GM21825 (cell line): ENCODE measurements at regions not wholly inside any gene's neighbourhood (a gene's known extent, or its start where the extent isn't known, plus 50 kb on each side); places are given as distances from the start of the nearest gene placed in this dataset.
"Not testable (repeated sequence)": the region's sequence is repeated elsewhere in the genome, so short reads cannot be mapped to it uniquely, and the experiment has no call there.

ENCODE experiments used
- ATAC-seq: cut with Tn5 transposase; IDR thresholded peaks from one replicate; pipeline ENCODE4 v1.9.1; 2021; ENCODE audit warnings: mild to moderate bottlenecking, moderate library complexity; ENCODE audit not compliant: unreplicated experiment

DNA sequence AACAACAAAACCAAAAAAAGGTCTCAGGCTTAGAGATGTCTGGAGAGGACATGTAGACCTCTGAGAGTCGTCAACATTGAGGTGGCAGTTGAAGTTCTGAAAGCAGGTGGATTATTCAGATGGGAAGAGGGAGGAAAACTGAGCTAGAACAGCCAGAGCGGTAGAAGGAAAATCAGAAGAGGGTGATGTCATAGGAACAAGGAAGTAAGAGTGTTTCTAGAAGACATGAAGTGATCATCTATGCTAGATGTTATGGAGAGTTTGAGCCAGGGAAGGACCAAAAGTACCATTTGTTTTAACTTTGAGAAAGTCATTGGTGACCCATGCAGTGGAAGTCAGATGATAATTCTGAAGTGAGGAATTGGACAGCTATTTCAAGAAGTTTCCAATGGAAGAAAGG, 316.2 kb upstream of the RGS6 start:
- no peak for ATAC-seq

DNA sequence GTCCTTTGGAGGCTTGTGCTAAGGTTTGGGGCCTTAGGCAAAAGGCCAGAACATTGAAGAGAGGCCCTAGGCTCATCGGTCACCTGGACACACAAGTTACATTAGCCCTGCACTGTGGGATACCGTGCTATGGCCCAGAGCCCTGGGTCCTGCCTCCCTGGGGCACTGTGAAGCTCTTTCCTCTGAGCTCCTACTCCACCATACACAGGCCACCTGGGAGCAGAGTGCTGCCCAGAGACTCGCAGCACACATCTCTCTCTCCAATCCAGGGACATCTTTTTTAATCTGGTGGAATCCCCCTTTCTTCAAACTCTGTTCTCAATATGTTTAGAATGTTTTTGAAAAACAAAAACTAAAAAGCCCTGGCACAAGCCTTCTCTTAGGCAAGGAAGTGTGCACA, 314.2 kb upstream of the RGS6 start:
- ATAC-seq = no peak

DNA sequence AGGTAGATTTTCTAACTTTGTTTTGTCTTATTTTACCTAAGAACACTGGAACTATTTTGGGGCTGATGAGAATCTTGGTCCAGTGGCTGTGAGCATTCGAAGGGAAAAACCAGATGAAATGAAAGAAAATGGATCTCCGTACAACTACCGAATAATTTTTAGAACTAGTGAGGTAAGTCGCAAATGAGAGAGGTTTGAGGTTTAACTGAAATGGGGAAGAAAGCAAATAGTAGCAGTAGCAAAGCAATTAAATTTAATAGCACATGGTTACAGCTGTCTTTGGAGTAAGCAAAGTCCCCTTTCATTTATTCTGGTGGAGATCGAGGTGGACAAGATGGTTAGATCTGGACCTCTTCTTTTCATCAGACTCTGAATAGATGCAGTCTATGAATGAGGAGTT, 313.5 kb upstream of the RGS6 start:
- ATAC-seq = no peak

DNA sequence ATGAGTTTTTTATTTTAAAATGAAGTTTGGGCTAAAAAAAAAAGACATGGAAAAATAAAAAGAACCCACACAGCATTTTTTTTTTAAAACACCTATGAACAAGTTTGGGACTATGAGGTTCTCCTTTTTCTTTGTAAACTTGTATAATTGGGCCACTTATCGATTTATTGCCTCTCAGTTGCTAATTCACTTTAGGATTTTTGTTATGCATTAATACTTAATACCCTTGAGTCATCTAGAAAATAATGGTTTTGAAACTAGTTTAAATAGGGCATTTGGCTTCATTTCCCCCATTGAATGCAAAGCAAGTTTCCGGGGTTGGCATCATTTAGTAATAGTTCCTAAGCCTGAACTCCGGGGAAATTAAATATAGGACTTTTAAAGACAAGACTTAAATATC, 312.8 kb upstream of the RGS6 start:
- ATAC-seq = no peak

DNA sequence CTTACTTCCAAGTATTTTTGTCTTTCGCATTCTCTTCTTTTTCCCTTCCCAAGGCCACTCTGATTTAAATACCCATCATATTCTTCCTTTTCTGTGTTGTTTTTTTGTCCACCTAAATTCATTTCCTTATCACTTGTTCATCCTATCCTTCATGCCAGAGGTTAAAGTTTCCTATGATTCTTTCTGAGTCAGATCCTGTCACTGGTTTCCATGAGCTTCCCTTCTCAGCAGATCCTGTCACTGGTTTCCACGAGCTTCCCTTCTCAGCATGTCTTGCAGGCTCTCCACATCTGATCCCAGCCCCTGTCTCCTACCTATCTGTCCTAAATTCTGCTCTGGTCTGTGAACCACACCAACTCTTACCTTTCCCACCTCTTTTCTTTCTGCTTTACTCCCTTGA, 311.8 kb upstream of the RGS6 start:
- ATAC-seq = no peak

DNA sequence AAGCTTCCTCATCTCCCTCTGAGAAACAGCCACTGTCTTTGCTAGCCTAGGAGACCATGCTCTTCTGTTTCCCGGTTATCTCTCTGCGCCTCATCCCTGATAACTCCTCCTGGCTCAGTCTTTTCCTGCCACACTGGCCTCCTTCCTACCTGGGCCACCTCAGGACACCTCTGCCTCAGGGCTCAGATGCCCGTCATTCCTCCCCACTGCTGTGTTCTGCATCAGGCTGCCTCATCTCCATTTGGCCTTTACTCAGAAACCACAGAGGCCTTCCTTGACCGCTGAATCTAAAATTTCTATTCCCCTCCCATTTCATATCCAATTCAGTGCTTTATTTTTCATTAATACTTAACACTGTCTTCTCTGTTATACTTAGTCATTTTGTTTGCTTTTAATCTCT, 311.0 kb upstream of the RGS6 start:
- no peak for ATAC-seq

DNA sequence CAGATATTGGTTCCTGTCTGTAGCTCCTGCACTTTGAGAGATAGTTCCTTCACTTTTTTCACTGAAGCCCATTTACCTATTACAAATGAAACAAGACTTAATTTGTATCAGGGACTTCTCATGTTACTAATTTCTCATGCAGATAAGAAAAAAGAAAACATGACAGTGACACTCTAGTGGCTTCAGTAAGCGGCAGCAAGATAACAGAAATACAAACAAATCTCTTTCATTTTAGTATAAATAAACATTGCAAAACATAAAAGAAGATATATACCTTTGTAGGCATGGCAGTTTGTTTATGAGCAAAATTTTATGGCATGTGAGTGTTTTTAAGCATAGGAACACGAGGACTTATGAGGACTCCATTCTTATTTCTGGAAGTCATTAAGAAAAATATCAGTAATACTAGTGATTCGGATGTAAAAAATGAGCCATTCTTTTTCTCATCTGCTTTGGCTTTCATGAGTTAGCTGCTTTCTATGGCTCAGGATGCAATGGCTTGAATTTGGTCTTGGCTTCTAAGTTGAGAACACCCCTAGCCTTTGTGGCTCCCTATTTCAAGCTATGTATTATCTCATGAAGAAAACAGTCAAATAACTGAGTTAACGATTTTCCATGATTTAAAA, 310.1 kb upstream of the RGS6 start:
- ATAC-seq = no peak

DNA sequence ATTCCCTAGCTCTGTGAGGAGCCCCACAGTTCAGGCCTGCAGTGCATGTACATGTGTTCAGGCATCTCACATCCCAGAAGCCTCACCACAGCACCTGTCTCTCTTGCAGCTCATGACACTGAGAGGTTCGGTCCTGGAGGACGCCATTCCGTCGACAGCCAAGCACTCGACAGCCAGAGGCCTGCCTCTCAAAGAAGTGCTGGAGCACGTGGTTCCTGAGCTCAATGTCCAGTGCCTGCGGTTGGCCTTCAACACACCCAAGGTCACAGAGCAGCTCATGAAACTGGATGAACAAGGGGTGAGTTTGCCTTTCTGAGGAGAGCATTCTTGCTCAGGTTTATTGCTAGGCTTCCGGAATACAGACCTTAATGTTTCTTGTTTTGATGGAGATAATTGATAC, 308.3 kb upstream of the RGS6 start:
- no peak for ATAC-seq

DNA sequence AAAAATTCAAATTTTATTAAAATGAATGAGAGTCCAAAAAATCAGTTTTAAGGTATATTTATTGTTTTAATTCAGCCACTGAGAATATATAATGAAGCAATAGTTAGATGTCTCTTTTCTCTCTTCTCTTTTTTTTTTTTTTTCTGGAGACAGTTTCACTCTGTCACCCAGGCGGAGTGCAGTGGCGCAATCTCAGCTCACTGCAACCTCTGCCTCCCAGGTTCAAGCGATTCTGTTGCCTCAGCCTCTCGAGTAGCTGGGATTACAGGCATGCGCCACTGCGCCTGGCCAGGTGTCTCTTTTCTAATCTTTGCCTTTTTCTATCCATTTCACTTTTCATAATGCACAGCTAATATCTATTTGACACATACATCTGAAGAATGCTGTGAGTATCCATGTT, 307.1 kb upstream of the RGS6 start:
- no peak for ATAC-seq

DNA sequence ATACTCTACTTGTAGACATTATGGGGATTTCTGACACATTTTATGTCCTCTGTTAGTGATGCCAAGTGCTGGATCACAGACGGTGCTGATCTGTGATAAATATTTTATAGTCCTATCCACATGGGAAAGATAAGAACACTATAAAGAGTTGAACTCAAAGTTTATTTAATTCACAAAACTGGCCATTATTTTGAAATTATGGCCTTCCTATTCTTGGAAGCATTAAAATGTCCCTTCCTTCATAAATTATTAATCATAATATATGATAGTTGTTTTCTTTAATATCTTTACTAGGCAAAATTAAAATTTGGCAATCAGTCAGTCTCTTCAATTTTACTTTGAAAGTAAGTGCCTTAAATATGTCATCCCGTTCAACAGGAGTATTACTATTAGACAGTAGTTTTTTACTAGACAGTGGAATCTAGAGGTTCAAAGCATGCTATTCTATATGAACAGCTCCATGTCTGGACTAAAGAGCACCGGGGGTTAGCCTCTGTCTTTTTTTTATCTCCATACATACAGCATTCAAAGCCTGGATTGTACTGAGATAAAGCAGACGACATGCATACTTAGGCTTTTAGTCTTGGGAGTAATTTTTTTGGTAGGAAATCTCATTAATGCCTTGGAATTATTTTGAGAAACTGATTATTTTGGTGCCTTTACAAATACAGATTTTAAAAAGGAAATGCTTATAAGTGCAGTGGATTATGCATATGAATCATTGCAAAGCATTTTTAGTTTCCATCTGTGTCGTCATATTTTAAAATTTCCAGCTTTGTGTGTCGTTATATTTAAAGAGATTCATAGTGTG, 306.1 kb upstream of the RGS6 start:
- ATAC-seq = no peak

DNA sequence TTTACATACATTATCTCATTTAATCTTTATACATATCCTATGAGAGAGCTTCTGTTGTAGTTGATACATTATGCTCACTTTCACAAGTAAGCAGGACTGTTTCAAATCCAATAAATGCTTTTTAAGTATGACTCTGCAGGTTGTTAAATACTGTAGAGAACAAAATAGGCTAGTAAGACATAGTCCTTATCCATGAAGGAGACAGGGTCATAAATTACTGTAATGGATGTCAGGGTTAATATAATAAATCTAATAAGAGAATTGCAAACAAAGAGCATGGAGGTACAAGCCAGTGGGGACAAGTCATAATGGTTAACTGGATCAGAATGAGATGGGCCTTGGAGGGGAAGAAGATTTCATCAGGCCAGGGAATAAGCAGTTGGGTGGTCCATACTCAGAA, 303.8 kb upstream of the RGS6 start:
- ATAC-seq = no peak

DNA sequence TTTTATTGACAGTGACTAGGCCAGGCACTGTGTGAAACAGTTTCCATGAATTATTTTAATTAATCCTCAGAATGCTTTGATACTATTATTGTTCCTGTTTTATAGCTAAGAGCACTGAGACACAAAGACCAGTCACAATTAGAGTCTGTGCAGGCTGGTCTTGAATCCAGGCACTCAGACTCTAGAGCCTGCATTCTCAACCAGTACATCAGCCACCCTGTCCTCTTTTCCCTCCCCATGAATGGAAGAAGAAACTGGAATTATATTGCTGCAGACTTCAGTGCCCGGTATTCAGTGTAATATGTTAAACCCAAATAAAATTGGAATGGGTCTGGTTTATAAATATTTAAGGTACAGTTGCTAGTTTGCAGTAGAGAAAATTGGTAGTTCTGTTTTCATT, 303.0 kb upstream of the RGS6 start:
- no peak for ATAC-seq

DNA sequence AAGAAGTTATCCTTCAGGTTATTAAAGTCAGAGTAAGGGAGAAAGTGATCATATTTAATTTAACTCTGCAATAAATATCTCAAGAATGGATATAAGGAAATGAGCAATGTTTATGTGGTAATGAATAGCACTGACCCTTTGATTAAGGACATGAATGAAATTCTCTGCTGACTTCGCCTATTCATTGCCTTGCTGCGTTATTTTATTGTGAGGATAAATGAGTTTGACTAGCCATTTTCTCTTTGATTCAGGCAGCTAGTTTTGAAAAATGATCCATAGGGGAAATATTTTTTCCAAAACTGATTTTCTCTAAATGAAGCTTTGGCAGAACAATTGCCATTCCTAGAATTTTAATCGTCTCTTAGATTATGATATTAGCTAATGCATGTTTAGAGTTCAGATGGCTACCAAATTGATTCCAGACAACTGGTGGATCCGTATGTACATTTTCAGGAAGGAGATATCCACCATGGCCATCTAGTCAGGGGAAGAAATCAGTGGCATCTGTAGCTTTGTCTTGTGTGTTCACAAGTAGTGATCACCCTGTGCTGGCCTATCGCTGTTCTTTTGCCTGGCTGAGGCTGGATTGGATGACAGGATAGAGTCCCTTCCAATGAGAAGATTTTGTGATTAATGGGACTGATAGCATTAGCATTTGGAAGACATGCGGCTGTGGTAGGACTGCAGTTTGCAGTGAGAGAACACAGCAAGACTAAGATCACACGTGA, 302.3 kb upstream of the RGS6 start:
- no peak for ATAC-seq

DNA sequence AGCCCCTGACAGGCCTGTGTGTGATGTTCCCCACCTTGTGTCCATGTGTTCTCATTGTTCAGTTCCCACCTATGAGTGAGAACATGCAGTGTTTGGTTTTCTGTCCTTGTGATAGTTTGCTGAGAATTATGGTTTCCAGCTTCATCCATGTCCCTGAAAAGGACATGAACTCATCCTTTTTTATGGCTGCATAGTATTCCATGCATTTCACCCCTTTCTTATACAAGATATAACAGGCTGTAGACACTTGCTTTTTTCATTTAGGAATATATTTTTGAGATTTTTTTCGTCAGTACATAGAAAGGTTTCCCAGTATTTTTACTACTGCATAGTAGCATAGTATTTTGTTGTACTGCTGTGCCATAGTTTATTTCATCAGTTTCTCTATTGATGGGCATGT, 301.2 kb upstream of the RGS6 start:
- ATAC-seq = not testable (repeated sequence)

DNA sequence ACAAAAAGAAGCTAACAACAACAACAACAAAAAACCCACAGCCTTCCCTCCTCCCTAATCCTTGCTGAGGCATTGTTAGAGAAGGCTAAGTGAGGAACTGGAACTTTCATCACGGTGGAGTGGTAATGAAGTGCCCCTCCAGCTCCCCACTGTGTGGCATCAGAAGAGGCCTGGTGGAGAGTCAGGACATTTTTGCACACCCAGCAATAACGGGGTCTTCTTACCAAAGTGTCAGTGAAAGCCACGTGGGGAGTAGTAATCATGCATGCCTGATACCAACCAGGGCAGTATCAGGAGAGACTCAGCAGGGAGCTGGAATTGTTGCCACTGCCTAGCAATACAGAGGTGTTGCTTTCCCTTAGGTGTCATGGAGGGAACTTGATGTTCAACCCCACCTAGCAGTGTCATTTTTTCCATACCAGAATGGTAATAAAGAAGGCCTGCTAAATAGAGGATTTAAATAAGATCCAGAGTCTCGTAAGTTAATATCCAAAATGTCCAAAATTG, 299.7 kb upstream of the RGS6 start:
- no peak for ATAC-seq

DNA sequence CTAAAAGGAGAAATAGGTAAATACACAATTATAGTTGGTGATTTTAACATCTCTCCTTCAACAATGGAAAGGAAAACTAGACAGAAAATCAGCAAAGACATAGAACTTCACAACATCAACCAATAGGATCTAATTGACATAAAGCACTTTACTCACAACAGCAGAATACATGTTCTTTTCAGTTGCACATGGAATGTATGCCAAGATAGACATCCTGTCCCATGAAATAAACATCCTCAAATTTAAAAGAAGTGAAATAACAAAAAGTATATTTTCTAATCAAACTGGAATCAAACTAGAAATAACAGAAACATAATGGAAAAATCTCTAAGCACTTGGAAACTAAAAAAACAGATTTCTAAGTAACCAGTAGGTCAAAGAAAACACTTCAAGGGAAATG, 296.2 kb upstream of the RGS6 start:
- ATAC-seq = no peak

DNA sequence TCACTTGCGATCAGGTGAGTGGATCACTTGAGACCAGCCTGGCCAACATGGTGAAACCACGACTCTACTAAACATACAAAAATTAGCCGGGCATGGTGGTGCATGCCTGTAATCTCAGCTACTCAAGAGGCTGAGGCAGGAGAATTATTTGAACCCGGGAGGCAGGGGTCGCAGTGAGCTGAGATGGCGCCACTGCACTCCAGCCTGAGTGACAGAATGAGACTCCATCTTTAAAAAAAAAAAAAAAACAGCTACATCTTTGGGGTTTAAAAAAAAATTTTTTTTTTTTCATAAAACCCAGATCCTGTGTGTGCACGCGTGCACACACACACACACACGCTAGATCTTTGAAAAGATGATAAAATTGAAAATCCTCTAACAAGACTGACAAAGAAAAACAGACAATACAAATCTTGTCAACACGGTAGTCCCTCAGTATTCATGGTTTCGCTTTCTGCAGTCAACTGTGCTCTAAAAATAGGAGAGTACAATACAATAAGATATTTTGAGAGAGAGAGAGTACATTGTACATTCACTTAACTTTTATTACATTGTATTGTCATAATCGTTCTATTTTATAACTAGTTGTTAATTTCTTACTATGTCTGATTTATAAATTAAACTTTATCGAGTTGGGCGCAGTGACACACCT, 295.3 kb upstream of the RGS6 start:
- ATAC-seq = no peak

DNA sequence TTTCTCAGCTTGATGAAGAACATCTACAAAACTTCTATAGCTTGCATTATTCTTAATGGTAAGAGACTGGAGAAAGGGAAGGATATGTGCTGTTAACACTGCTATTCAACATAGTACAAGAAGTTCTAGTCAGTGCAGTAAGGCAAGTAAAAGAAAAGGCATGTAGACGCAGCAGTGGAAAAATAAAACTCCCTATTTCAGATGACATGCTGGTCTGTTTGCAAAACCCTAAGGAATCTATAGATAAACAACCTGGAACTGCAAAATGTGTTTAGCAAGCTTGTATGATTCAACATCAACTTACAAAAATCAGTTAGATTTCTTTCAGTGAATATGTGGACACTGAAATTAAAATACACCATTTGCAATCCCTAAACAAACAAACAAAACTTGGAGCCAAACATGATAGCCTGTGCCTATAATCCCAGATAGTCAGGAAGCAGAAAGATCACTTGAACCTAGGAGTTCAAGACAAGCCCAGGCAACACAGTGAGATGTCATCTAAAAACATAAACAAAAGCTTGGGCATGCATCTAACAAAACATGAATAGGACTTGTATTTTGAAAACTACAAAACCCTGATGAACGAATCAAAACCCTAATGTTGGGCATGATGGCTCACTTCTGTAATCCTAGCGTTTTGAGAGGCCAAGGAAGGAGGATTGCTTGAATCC, 293.6 kb upstream of the RGS6 start:
- ATAC-seq = no peak

DNA sequence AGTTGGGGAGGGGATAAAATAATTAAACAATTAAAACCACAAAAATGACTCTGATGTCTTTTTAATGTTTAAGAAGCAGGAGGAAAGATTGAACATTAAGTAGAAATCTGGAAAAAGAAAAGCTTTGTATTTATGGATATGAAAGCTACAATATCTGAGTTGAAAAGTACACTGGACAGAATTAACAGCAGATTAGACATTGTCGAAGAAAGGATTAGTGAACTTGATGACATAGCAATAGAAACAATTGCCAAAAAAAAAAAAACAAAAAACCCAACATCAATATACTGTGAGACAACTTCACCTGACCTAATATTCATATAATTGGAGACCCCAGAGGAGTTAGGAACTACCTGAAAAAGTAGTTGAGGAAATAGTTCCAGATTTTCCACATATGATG, 289.5 kb upstream of the RGS6 start:
- ATAC-seq = no peak

DNA sequence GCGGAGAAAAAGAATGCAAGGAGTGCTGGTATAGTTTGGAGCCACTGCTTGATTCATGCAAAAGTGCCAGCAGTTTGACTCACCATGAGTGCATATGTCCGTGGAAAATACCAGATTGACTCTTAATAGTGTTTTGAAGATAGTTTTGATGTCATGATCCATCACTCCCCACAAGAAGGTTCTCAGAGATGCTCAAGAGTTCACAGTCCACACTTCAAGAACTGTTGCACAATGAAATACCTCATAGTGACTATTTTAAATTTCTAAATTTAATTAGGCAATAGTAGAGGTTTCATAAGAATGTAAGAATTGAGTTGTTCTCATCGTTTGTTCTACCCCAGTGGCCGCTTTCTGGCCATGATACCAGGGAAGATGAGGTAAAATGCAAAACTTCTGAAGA, 286.6 kb upstream of the RGS6 start:
- ATAC-seq = no peak

DNA sequence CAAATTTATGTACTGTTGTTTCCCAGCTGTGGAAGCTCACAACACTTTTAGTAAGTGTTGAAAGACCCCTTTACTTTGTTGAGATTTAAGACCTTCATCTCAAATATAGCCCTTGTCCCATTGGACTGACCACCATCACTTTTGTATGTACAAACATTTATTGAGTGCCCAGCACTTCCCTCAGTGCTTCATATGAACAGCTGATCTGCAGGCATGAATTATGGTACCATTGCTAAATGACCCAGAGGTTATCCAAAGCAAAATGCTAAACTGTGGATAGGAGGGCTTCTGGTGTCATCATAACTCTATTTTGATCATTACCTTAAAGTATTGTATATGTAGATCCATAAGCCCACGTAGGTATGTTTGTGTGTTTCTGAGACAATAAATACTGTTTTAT, 285.7 kb upstream of the RGS6 start:
- ATAC-seq = no peak
